H9 (cell line): ENCODE measurements at regions not wholly inside any gene's neighbourhood (a gene's known extent, or its start where the extent isn't known, plus 50 kb on each side); places are given as distances from the start of the nearest gene placed in this dataset.

Experiments used
- DNase-seq: peaks from one replicate; pipeline ENCODE4 v3.0.0-alpha.2; 2017
- H2AFZ ChIP-seq: one replicate; pipeline ENCODE4 v1.6.1; 2013; ENCODE audit warnings: mild to moderate bottlenecking, low read length, control low read depth, moderate library complexity
- H2AK5ac ChIP-seq: 2 replicates; pipeline ENCODE4 v1.6.1; 2013; ENCODE audit warnings: low read length, control low read depth, mixed read lengths; ENCODE audit not compliant: insufficient read length
- H2BK120ac ChIP-seq: one replicate; pipeline ENCODE4 v1.6.1; 2013; ENCODE audit warnings: low read depth, mild to moderate bottlenecking, low read length, control low read depth, inconsistent platforms; ENCODE audit not compliant: poor library complexity, severe bottlenecking
- H2BK12ac ChIP-seq: 2 replicates; pipeline ENCODE4 v1.6.1; 2013; ENCODE audit warnings: low read length, control low read depth, mixed read lengths, low read depth; ENCODE audit not compliant: insufficient read length
- H2BK15ac ChIP-seq: 2 replicates; pipeline ENCODE4 v1.6.1; 2013; ENCODE audit warnings: low read depth, low read length, control low read depth
- H2BK20ac ChIP-seq: one replicate; pipeline ENCODE4 v1.6.1; 2013; ENCODE audit warnings: low read depth, mild to moderate bottlenecking, low read length, control low read depth, inconsistent platforms; ENCODE audit not compliant: poor library complexity, severe bottlenecking
- H2BK5ac ChIP-seq: 2 replicates; pipeline ENCODE4 v1.6.1; 2013; ENCODE audit warnings: low read length, control low read depth, mixed read lengths; ENCODE audit not compliant: insufficient read length
- H3K14ac ChIP-seq: 2 replicates; pipeline ENCODE4 v1.6.1; 2013; ENCODE audit warnings: low read length, control low read depth; ENCODE audit not compliant: insufficient read depth
- H3K18ac ChIP-seq: 2 replicates; pipeline ENCODE4 v1.6.1; 2013; ENCODE audit warnings: low read depth, mild to moderate bottlenecking, mixed read lengths, low read length, control low read depth; ENCODE audit not compliant: insufficient read length
- H3K23ac ChIP-seq: 2 replicates; pipeline ENCODE4 v1.6.1; 2013; ENCODE audit warnings: low read length, control low read depth, mixed read lengths, low read depth; ENCODE audit not compliant: insufficient read length
- H3K23me2 ChIP-seq: 2 replicates; pipeline ENCODE4 v1.6.1; 2013; ENCODE audit warnings: low read depth, mild to moderate bottlenecking, mixed read lengths, low read length, control low read depth; ENCODE audit not compliant: insufficient read length, poor library complexity, severe bottlenecking
- H3K27ac ChIP-seq: 2 replicates; pipeline ENCODE4 v1.5.1; 2013; ENCODE audit warnings: low read length, control low read depth, mixed read lengths, low read depth; ENCODE audit not compliant: insufficient read length
- H3K27me3 ChIP-seq: 2 replicates; pipeline ENCODE4 v1.6.1; 2013; ENCODE audit warnings: low read length, control low read depth, inconsistent platforms; ENCODE audit not compliant: insufficient read depth
- H3K4ac ChIP-seq: 2 replicates; pipeline ENCODE4 v1.6.1; 2013; ENCODE audit warnings: low read depth, mild to moderate bottlenecking, control low read depth, inconsistent platforms, low read length, moderate library complexity
- H3K4me1 ChIP-seq: 2 replicates; pipeline ENCODE4 v1.6.1; 2013; ENCODE audit warnings: low read length, control low read depth, inconsistent platforms; ENCODE audit not compliant: insufficient read depth
- H3K4me2 ChIP-seq: 2 replicates; pipeline ENCODE4 v1.6.1; 2013; ENCODE audit warnings: low read length, control low read depth, mixed read lengths; ENCODE audit not compliant: insufficient read length, insufficient read depth
- H3K56ac ChIP-seq: 2 replicates; pipeline ENCODE4 v1.6.1; 2013; ENCODE audit warnings: low read depth, mild to moderate bottlenecking, mixed read lengths, low read length, control low read depth; ENCODE audit not compliant: insufficient read length
- H3K79me1 ChIP-seq: 2 replicates; pipeline ENCODE4 v1.6.1; 2013; ENCODE audit warnings: low read depth, mild to moderate bottlenecking, moderate library complexity, low read length, control low read depth, inconsistent platforms; ENCODE audit not compliant: insufficient read depth, poor library complexity, severe bottlenecking
- H3K79me2 ChIP-seq: 2 replicates; pipeline ENCODE4 v1.6.1; 2013; ENCODE audit warnings: low read length, control low read depth, inconsistent platforms; ENCODE audit not compliant: insufficient read depth
- H3K9ac ChIP-seq: 2 replicates; pipeline ENCODE4 v1.6.1; 2013; ENCODE audit warnings: low read length, control low read depth, mixed read lengths; ENCODE audit not compliant: insufficient read length; ENCODE audit errors: extremely low read depth
- H3K9me3 ChIP-seq: one replicate; pipeline ENCODE4 v1.6.1; 2013; ENCODE audit warnings: low read depth, low read length, inconsistent platforms; ENCODE audit not compliant: control insufficient read depth
- H3T11ph ChIP-seq: one replicate; pipeline ENCODE4 v1.6.1; 2013; ENCODE audit warnings: mild to moderate bottlenecking, low read length, control low read depth, inconsistent platforms
- H4K20me1 ChIP-seq: one replicate; pipeline ENCODE4 v1.6.1; 2013; ENCODE audit not compliant: control insufficient read depth, insufficient read length, insufficient read depth
- H4K5ac ChIP-seq: 2 replicates; pipeline ENCODE4 v1.6.1; 2013; ENCODE audit warnings: low read depth, mild to moderate bottlenecking, mixed read lengths, low read length, control low read depth; ENCODE audit not compliant: insufficient read length
- H4K8ac ChIP-seq: replicated peaks from 2 replicates; pipeline ENCODE4 v1.6.1; 2013; ENCODE audit warnings: low read length, control low read depth, mixed read lengths, low read depth; ENCODE audit not compliant: insufficient read length
- H4K91ac ChIP-seq: 2 replicates; pipeline ENCODE4 v1.6.1; 2013; ENCODE audit warnings: low read depth, mild to moderate bottlenecking, moderate library complexity, mixed read lengths, low read length, control low read depth; ENCODE audit not compliant: insufficient read length
- H3K27ac Mint-ChIP-seq, 3 experiments: 2 replicates in 2 of 3; 3 replicates in 1 of 3; pipeline ENCODE4 v1.8.0; 2020 to 2021; ENCODE audit warnings: mixed read lengths in 3 of 3, mild to moderate bottlenecking in 1 of 3, moderate library complexity in 1 of 3
- H3K27me3 Mint-ChIP-seq: 2 replicates; pipeline ENCODE4 v1.8.0; 2021; ENCODE audit warnings: low read depth, mild to moderate bottlenecking, moderate library complexity, mixed read lengths
- H3K36me3 Mint-ChIP-seq, 3 experiments: 2 replicates in 2 of 3; 3 replicates in 1 of 3; pipeline ENCODE4 v1.8.0; 2020 to 2021; ENCODE audit warnings: low read depth in 3 of 3, mixed read lengths in 3 of 3; ENCODE audit not compliant: insufficient read depth in 1 of 3
- H3K4me1 Mint-ChIP-seq, 2 experiments: 2 replicates each; pipeline ENCODE4 v1.8.0; 2020; ENCODE audit warnings: mixed read lengths in 2 of 2
- H3K4me3 Mint-ChIP-seq, 2 experiments: 2 replicates in 1 of 2; 3 replicates in 1 of 2; pipeline ENCODE4 v1.8.0; 2020 to 2021; ENCODE audit warnings: mild to moderate bottlenecking in 2 of 2, mixed read lengths in 2 of 2, moderate library complexity in 1 of 2
- H3K9me3 Mint-ChIP-seq, 2 experiments: 2 replicates in 1 of 2; 3 replicates in 1 of 2; pipeline ENCODE4 v1.8.0; 2020; ENCODE audit warnings: mild to moderate bottlenecking in 2 of 2, mixed read lengths in 2 of 2, moderate library complexity in 1 of 2
- CTCF ChIP-seq: fragments of 200-600 bp; sonication (generic); conservative IDR thresholded peaks from 3 replicates; pipeline ENCODE4 v1.8.0; 2021; ENCODE audit warnings: antibody characterized with exemption, mild to moderate bottlenecking
- WGBS: extraction: QIAGEN DNeasy Blood & Tissue Kit; methylation state at CpG from one replicate; pipeline ENCODE4 v1.1.7; 2013; ENCODE audit warnings: missing lambda C conversion rate, low lambda C conversion rate, mixed read lengths; ENCODE audit not compliant: insufficient read length; ENCODE audit errors: extremely low coverage; 5-methylcytosine and 5-hydroxymethylcytosine counted together

- H3K27me3 ChIP-seq: no peaks in the 10 kb centered on the region
- no peak overlapping the region for H2BK5ac ChIP-seq
- no peaks in the 10 kb centered on the region for H3K23me2 ChIP-seq
- no peaks in the 10 kb centered on the region for H3K4me1 ChIP-seq
- Mint-ChIP-seq H3K27ac (no peak overlapping the region), H3K9me3 (no peaks in the 10 kb centered on the region; a peak in 2 of 5 replicates), H3K36me3 (no peaks in the 10 kb centered on the region), H3K27me3 (no peaks in the 10 kb centered on the region), H3K4me1 (peaks cover 0 to 5% of the 10 kb centered on the region in 2 experiments; a peak in 1 of 4 replicates), H3K4me3 (no peak overlapping the region)
- WGBS: no CpG with 5 or more reads among the region's 2 CpGs
- no peak overlapping the region for H3K27ac ChIP-seq
- no peak overlapping the region for H4K8ac ChIP-seq
- no peak overlapping the region for H3K56ac ChIP-seq
- no peak overlapping the region for H3K9ac ChIP-seq
- H2BK12ac ChIP-seq: no peak overlapping the region
- no peak overlapping the region for H4K5ac ChIP-seq
- no peaks in the 10 kb centered on the region for H3K79me2 ChIP-seq
- no peaks in the 10 kb centered on the region for H3K79me1 ChIP-seq
- TF ChIP-seq CTCF: no peak
- H2BK15ac ChIP-seq: no peak overlapping the region
- H4K20me1 ChIP-seq: no peaks in the 10 kb centered on the region
- H4K91ac ChIP-seq: no peak overlapping the region
- no peak for DNase-seq
- H3K23ac ChIP-seq: no peak overlapping the region
- no peak overlapping the region for H2BK120ac ChIP-seq
- no peaks in the 10 kb centered on the region for H3K9me3 ChIP-seq
- H2AK5ac ChIP-seq: no peak overlapping the region
- H3K4ac ChIP-seq: no peak overlapping the region
- no peak overlapping the region for H3K4me2 ChIP-seq
- H3K14ac ChIP-seq: no peak overlapping the region
- no peak overlapping the region for H3K18ac ChIP-seq
- H2BK20ac ChIP-seq: no peak overlapping the region
- H3T11ph ChIP-seq: no peak overlapping the region
- H2AFZ ChIP-seq: no peak overlapping the region
These were observed 724.6 kb upstream of the CBLB start for GRCh38 chr3:106593381-106593780.
